HG02642 (cell line): ENCODE measurements at regions not wholly inside any gene's neighbourhood (a gene's known extent, or its start where the extent isn't known, plus 50 kb on each side); places are given as distances from the start of the nearest gene placed in this dataset.
"Not testable (repeated sequence)": the region's sequence is repeated elsewhere in the genome, so short reads cannot be mapped to it uniquely, and the experiment has no call there.

Source experiments
- ATAC-seq: cut with Tn5 transposase; IDR thresholded peaks from one replicate; pipeline ENCODE4 v1.9.1; 2021; ENCODE audit warnings: mild to moderate bottlenecking; ENCODE audit not compliant: unreplicated experiment, poor library complexity

DNA sequence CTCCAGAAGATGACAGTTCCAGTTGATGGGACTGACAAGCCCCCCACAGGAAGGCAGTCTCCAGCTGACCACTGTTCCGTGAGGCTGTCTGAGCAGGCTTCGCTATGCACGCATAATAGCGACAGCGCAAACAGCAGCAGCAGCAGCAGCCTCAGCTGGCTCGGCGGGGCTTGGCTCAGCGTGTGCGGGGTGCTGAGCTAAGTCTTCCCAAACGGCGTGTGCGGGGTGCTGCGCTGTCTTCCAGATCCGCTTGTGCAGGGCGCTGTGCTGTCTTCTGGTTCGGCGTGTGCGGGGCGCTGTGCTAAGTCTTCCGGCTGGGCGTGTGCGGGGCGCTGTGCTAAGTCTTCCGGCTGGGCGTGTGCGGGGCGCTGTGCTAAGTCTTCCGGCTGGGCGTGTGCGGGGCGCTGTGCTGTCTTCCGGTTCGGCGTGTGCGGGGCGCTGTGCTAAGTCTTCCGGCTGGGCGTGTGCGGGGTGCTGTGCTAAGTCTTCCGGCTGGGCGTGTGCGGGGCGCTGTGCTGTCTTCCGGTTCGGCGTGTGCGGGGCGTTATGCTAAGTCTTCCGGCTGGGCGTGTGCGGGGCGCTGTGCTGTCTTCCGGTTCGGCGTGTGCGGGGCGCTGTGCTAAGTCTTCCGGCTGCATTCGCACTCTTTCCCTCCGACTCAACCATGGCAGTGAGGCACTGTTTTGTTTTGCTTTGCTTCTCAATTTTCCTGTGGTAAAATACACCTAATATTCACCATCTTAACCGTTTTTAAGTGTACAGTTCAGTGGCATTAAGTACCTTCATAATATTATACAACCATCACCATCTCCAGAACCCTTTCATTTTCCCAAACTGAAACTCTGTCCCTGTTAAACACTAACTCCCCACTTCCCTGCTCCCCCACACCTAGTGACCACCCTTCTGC, 156.1 kb downstream of the BMP7 start:
- ATAC-seq: not testable (repeated sequence)

DNA sequence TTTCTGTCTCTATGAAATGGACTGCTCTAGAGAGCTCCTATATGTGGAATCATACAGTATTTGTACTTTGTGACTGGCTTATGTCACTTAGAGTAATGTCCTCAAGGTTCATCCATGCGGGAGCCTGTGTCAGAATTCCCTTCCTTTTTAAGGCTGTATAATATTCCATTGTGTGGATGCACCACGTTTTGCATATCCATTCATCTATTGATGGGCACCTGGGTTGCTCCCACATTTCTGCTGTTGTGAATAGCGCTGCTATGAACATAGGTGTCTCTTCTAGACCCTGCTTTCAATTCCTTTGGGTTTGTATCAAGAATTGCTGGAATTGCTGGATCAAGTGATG, 155.4 kb downstream of the BMP7 start:
- no peak for ATAC-seq

DNA sequence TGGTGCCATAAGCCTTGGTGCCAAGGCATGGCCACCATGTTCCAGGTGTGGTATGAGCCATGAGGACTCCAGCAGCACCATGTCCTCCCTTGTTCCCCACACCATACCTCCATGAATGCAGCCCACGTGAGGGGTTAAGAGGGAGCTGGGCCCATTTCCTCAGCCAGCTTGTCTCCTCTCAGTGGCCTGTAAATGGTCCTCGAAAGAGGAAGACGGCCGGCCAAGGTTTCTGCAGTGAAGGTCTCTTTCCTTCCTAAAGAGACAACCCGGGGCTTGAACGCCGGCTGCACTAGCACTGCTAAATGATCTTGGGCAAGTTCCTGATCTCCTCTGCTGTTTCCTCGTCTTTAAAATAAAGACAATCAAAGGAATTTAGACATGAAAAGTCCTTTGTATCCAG, 154.0 kb downstream of the BMP7 start:
- ATAC-seq: no peak

- ATAC-seq: no peak
Observed at GRCh38 chr20:57114290-57115005, 152.0 kb downstream of the BMP7 start.

DNA sequence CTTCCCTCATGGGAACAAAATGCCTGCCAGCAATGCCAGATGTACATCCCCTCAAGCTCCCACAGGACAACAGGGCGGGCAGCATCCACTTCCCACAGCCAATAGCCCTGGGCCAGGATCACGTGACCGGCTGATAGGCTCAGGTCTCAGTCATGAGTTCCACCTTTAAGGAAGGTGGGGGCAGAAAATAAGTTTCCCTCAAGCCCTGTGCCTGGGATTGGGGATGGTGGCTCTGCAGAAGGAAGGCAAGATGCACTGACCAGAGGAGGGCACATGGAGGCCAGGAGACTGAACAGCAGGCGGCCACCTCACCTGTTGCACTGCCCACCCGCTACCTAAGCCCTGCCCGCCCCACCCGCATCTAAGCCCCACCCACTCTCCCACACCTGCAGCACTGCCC, 149.1 kb downstream of the BMP7 start:
- no peak for ATAC-seq

DNA sequence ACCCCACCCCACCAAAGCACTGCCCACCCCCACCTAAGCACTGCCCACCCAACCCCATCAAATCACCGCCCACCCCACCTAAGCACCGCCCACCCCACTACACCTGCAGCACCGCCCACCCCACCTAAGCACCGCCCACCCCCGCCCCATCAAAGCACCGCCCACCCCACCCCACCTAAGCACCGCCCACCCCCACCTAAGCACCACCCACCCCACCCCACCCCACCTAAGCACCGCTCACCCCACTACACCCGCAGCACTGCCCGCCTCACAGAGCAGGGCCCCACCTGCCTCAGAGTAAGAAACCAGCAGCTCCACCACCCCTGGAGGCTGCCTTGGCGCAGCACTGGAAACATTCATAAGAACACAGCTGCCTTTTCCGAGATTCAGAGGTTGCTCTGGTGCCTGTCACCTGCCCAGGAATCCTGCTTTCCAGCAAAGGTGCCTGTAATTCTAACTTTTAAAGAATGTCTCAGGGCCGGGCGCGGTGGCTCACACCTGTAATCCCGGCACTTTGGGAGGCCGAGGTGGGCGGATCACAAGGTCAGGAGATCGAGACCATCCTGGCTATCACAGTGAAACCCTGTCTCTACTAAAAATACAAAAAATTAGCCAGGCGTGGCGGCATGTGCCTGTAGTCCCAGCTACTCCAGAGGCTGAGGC, 148.2 kb downstream of the BMP7 start:
- no peak for ATAC-seq
